ENCODE measurements at regions not wholly inside any gene's neighbourhood (a gene's known extent, or its start where the extent isn't known, plus 50 kb on each side); places are given as distances from the start of the nearest gene placed in this dataset.

DNA sequence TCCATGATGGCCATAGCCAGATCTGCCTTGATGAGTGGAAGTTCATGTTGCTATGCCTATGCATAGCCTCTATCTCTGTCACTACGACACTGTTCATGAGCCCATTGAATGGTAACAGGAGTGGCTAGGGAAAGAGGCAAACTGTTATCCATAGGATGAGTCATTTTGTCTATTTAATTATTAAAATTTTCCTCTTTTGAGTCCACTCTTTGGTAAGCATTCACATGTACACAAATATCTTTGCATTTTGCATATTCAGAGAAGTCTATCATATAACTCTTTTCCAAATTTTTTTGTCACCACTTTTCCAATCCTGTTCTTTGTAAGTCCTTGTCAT is 364.4 kb downstream of the KCNJ3 start:
- TF ChIP-seq, protein P1, sequence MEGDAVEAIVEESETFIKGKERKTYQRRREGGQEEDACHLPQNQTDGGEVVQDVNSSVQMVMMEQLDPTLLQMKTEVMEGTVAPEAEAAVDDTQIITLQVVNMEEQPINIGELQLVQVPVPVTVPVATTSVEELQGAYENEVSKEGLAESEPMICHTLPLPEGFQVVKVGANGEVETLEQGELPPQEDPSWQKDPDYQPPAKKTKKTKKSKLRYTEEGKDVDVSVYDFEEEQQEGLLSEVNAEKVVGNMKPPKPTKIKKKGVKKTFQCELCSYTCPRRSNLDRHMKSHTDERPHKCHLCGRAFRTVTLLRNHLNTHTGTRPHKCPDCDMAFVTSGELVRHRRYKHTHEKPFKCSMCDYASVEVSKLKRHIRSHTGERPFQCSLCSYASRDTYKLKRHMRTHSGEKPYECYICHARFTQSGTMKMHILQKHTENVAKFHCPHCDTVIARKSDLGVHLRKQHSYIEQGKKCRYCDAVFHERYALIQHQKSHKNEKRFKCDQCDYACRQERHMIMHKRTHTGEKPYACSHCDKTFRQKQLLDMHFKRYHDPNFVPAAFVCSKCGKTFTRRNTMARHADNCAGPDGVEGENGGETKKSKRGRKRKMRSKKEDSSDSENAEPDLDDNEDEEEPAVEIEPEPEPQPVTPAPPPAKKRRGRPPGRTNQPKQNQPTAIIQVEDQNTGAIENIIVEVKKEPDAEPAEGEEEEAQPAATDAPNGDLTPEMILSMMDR (IDR thresholded peaks at IDR 0.05; ENCODE audit: unreplicated experiment in 3 of 3) = no peak
- H3K4me1 Mint-ChIP-seq = no peaks in the 10 kb centered on the region
- H3K27ac Mint-ChIP-seq = no peak overlapping the region
- H3K4me3 Mint-ChIP-seq = no peak overlapping the region
- no peaks in the 10 kb centered on the region for H3K27me3 Mint-ChIP-seq (ENCODE audit: low read depth)
- H3K36me3 Mint-ChIP-seq (ENCODE audit: low read depth) = no peaks in the 10 kb centered on the region
- H3K9me3 Mint-ChIP-seq = no peaks in the 10 kb centered on the region

DNA sequence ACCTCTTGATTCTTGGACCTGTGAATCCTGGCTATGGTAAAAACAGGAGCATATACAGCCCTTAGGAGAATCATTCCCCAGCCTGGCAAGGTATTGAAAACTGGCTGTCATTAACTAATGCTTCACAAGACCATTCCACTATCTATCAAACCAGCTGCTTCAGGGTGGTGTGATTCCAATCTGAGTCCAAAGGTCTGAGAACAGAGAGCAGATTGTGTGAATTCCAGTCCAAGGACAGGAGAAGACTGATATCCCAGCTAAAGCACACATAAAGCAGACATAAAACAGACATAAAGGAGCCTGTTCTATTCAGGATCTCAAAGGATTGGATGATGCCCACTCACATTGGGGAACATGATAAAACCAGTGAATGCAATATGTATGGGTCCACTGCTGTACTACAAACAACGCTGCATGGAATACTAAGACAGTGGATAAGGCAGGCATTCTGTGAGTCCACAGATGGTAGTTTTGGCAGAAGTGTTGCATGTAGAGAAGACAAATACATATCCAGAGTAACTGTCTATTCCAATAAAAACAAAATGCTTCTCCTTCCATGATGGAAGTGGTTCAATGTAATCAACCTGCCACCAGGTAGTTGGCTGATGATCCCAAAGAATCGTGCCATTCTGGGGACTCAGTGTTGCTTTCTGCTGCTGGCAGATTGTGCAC is 363.9 kb downstream of the KCNJ3 start:
- no peaks in the 10 kb centered on the region for H3K36me3 Mint-ChIP-seq (ENCODE audit: low read depth)
- H3K9me3 Mint-ChIP-seq = no peaks in the 10 kb centered on the region
- H3K27ac Mint-ChIP-seq = no peak overlapping the region
- H3K27me3 Mint-ChIP-seq (ENCODE audit: low read depth) = no peaks in the 10 kb centered on the region
- no peaks in the 10 kb centered on the region for H3K4me1 Mint-ChIP-seq
- no peak overlapping the region for H3K4me3 Mint-ChIP-seq
- TF ChIP-seq, protein P1 (IDR thresholded peaks at IDR 0.05; ENCODE audit: unreplicated experiment in 3 of 3) = no peak

DNA sequence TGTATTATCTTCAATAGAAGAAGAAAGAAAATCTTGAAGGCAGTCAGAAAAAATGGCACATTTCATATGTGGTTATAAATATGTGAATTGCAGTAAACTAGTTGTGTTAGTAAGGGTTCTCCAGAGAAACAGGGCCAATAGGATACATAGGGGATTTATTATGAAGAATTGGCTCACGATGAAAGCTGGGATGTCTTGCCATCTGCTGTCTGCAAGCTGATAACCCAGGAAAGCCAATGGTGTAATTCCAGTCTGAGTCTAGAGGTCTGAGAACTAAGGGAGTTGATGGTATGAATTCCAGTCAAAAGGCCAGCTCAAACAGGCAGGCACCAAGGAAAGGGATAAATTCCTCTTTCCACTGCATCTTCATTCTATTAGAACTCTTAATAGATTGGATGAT is 362.4 kb downstream of the KCNJ3 start:
- no peaks in the 10 kb centered on the region for H3K36me3 Mint-ChIP-seq (ENCODE audit: low read depth)
- no peak overlapping the region for H3K4me3 Mint-ChIP-seq
- no peaks in the 10 kb centered on the region for H3K27me3 Mint-ChIP-seq (ENCODE audit: low read depth)
- H3K9me3 Mint-ChIP-seq = no peaks in the 10 kb centered on the region
- TF ChIP-seq, protein P1 (IDR thresholded peaks at IDR 0.05; ENCODE audit: unreplicated experiment in 3 of 3) = no peak
- H3K4me1 Mint-ChIP-seq = no peaks in the 10 kb centered on the region
- H3K27ac Mint-ChIP-seq = no peak overlapping the region

DNA sequence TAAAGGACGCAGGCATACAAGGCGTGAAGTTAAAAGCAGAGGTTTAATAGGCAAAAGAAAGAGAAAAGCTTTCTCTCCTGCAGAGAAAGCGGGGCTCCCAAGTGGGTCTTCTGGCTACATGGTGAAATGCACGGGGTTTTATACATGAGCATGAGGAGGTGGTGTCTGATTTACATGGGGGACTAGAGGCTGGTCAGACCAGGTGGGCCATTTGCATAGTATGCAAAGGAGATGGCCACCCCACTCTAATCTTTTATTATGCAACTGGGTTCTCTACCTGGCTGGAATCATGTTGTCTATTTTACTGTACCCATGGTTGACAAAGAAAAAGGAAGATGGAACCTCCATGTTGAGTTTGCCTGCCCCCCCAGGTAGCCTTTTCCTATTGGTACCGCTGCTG is 356.2 kb downstream of the KCNJ3 start:
- no peaks in the 10 kb centered on the region for H3K27me3 Mint-ChIP-seq (ENCODE audit: low read depth)
- no peaks in the 10 kb centered on the region for H3K36me3 Mint-ChIP-seq (ENCODE audit: low read depth)
- H3K4me3 Mint-ChIP-seq = no peak overlapping the region
- H3K4me1 Mint-ChIP-seq = no peaks in the 10 kb centered on the region
- no peak overlapping the region for H3K27ac Mint-ChIP-seq
- no peaks in the 10 kb centered on the region for H3K9me3 Mint-ChIP-seq
- TF ChIP-seq, protein P1 (IDR thresholded peaks at IDR 0.05; ENCODE audit: unreplicated experiment in 3 of 3) = no peak

DNA sequence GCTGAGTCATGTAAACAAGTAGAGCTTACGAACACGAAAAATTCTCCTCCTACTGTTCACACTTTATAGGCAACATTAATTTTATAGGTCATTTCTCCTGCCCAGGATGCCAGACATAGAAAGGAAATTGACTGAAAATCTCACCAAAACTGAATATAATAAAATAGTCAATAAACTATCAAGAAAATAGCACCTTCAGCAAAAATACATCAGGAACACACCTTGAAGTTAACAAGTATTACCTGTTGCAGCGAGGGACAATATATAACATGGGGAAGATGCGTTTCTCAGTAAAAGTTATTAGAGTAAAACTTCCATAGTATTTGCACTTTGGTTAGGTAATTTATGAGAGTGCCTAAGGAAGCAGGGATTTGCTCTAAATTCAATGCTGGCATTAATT is 344.6 kb downstream of the KCNJ3 start:
- no peaks in the 10 kb centered on the region for H3K27me3 Mint-ChIP-seq (ENCODE audit: low read depth)
- H3K4me3 Mint-ChIP-seq = no peak overlapping the region
- TF ChIP-seq, protein P1 (IDR thresholded peaks at IDR 0.05; ENCODE audit: unreplicated experiment in 3 of 3) = no peak
- H3K27ac Mint-ChIP-seq = no peak overlapping the region
- H3K4me1 Mint-ChIP-seq = no peaks in the 10 kb centered on the region
- peaks cover 2% of the 10 kb centered on the region for H3K9me3 Mint-ChIP-seq
- no peaks in the 10 kb centered on the region for H3K36me3 Mint-ChIP-seq (ENCODE audit: low read depth)

DNA sequence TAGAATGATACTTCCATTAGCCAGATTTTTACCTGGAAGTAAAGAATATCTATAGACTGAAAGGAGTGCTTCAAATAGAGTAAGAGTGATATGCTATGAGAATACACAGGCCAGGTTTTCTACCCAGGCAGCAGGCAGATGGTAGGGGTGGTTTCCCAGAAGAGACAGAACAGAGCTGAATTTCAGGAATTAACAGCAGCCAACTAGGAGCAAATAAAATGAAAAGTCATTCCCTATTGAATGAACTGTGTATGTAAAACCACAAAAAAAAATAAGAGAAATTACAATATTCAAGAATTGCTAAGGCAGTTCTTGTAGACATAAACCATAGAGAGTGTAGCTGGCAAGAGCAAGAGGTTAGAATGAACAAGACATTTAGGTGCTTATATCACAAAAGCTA is 336.8 kb downstream of the KCNJ3 start:
- Mint-ChIP-seq H3K36me3 (ENCODE audit: low read depth) (no peaks in the 10 kb centered on the region), H3K27me3 (ENCODE audit: low read depth) (no peaks in the 10 kb centered on the region), H3K4me3 (no peak overlapping the region), H3K27ac (no peak overlapping the region), H3K4me1 (no peaks in the 10 kb centered on the region), H3K9me3 (no peaks in the 10 kb centered on the region)
- TF ChIP-seq, protein P1 (IDR thresholded peaks at IDR 0.05; ENCODE audit: unreplicated experiment in 3 of 3) = no peak
